ENCODE measurements at regions not wholly inside any gene's neighbourhood (a gene's known extent, or its start where the extent isn't known, plus 50 kb on each side); places are given as distances from the start of the nearest gene placed in this dataset.

DNA sequence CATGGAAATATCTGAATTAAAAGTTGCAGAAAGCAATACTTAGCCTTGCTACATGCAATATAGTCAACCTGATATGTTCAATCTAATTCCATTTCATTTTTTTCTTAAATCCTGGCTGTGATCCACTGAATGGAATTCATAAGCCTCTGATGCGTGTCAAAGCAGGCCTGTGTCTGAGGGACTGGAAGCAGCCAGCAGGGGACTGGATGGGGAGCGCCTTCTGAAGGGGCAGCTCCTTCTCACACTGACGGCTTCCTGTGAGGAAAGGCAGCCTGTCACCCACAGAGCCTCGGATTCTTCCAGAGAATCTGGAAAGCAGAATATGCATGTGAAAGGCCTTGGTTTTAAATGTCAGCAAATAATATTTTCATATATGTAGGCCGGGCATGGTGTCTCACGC lies 73.5 kb downstream of the KCNF1 start:
- no peak for DNase-seq (ENCODE audit: low read depth, low spot score)

- DNase-seq (ENCODE audit: low read depth, low spot score) = no peak
Measured at GRCh38 chr2:10985901-10986535, 74.3 kb downstream of the KCNF1 start.

GRCh38 chr2:10987439-10987838 lies 75.7 kb downstream of the KCNF1 start:
- no peak for DNase-seq (ENCODE audit: low read depth, low spot score)

GRCh38 chr2:10987861-10988260 lies 76.1 kb downstream of the KCNF1 start:
- DNase-seq (ENCODE audit: low read depth, low spot score) = no peak

- no peak for DNase-seq (ENCODE audit: low read depth, low spot score)
Measured at GRCh38 chr2:10989151-10989550, 77.4 kb downstream of the KCNF1 start.

GRCh38 chr2:10989782-10990181 lies 78.0 kb downstream of the KCNF1 start:
- no peak for DNase-seq (ENCODE audit: low read depth, low spot score)

- no peak for DNase-seq (ENCODE audit: low read depth, low spot score)
Measured at GRCh38 chr2:10990561-10991111, 78.9 kb downstream of the KCNF1 start.

GRCh38 chr2:10992023-10992791 lies 80.5 kb downstream of the KCNF1 start:
- DNase-seq (ENCODE audit: low read depth, low spot score) = no peak

GRCh38 chr2:10993001-10993481 lies 81.3 kb downstream of the KCNF1 start:
- peak; percentile 54 for DNase-seq (ENCODE audit: low read depth, low spot score)

- no peak for DNase-seq (ENCODE audit: low read depth, low spot score)
Measured at GRCh38 chr2:10995366-10995970, 83.7 kb downstream of the KCNF1 start.

DNA sequence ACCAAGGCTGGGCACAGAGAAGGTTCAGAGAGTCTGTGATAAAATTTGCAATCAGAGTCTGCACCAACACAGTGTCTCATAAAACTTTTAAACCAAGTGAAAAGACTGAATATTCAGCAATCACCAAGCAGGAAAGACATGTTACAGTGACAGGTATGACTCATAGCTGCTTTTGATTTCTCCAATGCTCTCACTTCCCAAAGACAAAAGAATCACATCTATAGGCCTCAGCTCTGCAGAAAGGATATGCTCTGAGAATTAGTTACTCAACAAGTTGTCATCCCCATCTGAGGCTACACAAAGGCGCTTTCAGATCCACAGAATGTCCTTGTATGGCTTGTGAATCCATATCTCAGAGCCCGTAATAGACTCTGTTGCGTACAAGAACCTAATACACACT lies 92.5 kb downstream of the KCNF1 start:
- peak; percentile 76 for DNase-seq (ENCODE audit: low read depth, low spot score)

- DNase-seq (ENCODE audit: low read depth, low spot score) = no peak
Measured at GRCh38 chr2:11005032-11005431, 93.3 kb downstream of the KCNF1 start.

DNA sequence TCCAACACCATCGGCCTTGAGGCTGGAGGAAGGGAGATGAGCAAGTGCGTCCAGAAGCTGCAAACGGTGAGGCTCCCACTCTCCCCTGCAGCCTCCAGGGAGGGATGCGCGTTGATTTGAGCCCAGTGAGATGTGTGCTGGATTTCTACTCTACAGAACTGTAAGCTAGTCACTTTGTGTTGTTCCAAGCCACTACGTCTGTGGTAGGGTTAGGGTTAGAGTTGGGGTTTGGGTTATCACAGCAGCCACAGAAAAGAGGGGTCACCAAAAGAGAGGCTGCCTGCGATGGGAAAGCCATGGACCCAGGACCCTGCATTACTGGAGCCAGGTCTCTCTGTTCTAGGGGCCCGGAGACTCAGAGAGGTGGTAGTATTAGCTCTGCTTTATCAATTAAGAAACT lies 94.5 kb downstream of the KCNF1 start:
- no peak for DNase-seq (ENCODE audit: low read depth, low spot score)

GRCh38 chr2:11007331-11008264 lies 95.9 kb downstream of the KCNF1 start:
- no peak for DNase-seq (ENCODE audit: low read depth, low spot score)

DNA sequence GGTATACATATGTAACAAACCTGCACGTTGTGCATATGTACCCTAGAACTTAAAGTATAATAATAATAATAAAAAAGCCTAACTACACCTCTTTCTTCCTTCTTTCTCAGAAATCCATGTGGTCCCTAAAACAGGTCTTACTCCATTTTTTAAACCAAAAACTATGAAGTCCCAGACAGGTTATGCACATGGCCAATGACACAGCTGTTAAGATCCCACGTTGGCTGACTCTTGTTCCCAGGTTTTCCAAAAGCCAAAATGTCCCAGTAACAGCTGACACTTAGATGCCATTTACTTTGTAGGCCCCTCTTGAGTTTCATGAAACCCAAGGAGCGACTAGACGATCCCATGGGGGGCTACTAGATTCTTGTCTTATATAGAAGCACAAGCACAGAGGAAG lies 97.0 kb downstream of the KCNF1 start:
- DNase-seq (ENCODE audit: low read depth, low spot score) = no peak

DNA sequence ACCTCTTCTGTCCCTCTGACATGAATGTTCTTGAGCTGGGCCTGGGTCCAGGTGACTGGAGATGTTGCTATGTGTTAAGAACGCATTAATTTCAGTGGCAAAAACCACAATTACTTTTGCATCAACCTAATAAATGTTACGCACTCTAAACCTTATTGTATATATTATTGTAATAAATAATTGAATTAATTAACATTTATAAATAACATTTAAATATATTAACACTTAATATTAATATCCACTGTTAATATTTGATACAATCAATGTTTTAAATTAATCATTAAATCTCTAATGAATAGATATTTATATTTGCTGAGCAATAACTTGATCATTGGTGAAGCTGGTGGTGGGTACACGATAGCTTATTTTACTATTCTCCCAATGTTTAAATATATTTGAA lies 97.4 kb downstream of the KCNF1 start:
- DNase-seq (ENCODE audit: low read depth, low spot score) = no peak

- no peak for DNase-seq (ENCODE audit: low read depth, low spot score)
Measured at GRCh38 chr2:11009891-11010290, 98.2 kb downstream of the KCNF1 start.

GRCh38 chr2:11011359-11011758 lies 99.6 kb downstream of the KCNF1 start:
- DNase-seq (ENCODE audit: low read depth, low spot score) = no peak

GRCh38 chr2:11012131-11012693 lies 100.5 kb downstream of the KCNF1 start:
- no peak for DNase-seq (ENCODE audit: low read depth, low spot score)

DNA sequence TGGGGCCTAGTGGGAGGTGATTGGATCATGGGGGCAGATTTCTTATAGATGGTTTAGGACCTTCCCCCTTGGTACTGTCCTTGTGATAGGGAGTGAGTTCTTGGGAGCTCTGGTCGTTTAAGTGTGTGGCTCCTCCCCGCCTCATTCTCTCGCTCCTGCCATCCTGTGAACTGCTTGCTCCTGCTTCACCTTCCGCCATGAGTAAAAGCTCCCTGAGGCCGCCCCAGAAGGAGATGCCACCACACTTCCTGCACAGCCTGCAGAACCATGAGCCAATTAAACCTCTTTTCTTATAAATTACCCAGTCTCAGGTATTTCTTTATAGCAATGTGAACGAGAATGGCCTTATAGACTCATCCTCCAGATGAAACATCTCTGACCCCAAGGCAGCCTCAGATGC lies 101.5 kb downstream of the KCNF1 start:
- no peak for DNase-seq (ENCODE audit: low read depth, low spot score)

- DNase-seq (ENCODE audit: low read depth, low spot score) = no peak
Measured at GRCh38 chr2:11014026-11014425, 102.3 kb downstream of the KCNF1 start.
